Renal cortical epithelial cell (primary cell): ENCODE measurements at regions not wholly inside any gene's neighbourhood (a gene's known extent, or its start where the extent isn't known, plus 50 kb on each side); places are given as distances from the start of the nearest gene placed in this dataset.

Experiments used
- DNase-seq: peaks from one replicate; pipeline ENCODE4 v3.0.0-alpha.2; 2011; ENCODE audit warnings: low read depth

GRCh38 chr5:168031614-168032013, 259.8 kb upstream of the WWC1 start:
- DNase-seq = no peak

DNA sequence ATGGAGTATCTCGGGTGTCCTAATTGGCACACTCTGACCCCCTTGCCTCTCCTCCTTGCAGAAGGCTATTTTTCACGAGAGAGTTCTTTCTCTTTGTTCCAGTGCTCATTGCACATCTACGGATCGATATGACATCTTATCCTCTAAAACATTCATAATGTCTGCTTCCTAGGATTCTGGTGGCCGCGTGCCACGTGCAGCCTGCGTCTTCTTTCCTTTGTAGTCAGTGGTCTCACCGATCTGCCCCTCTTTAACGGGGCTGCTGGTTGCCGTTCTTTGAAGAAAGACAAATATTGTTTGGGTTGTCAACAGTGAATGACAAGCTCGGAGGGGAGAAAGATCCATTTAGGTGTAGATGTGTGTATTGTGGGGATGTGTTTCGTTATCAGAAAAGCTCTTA, 252.4 kb upstream of the WWC1 start:
- no peak for DNase-seq

- DNase-seq = no peak
Observed at GRCh38 chr5:168039566-168040248, 251.7 kb upstream of the WWC1 start.

DNA sequence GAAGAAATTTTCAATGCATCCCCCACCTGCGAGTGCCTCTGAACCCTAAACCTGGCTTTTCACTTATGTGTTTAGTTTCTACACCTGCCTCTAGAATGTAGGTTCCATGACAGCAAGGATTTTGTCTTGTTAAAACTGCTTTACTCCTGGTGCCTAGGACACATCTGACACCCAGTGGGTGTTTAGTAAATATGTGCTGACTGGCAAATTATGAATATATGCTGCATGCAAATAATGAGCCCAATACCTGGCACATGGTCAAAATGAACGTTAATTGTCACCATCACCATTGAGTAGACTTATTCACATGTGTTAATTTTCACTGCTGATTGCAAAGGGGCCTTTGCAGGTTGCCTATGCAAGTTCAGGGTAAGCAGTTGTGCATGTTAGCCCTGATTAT, 249.9 kb upstream of the WWC1 start:
- DNase-seq = no peak

DNA sequence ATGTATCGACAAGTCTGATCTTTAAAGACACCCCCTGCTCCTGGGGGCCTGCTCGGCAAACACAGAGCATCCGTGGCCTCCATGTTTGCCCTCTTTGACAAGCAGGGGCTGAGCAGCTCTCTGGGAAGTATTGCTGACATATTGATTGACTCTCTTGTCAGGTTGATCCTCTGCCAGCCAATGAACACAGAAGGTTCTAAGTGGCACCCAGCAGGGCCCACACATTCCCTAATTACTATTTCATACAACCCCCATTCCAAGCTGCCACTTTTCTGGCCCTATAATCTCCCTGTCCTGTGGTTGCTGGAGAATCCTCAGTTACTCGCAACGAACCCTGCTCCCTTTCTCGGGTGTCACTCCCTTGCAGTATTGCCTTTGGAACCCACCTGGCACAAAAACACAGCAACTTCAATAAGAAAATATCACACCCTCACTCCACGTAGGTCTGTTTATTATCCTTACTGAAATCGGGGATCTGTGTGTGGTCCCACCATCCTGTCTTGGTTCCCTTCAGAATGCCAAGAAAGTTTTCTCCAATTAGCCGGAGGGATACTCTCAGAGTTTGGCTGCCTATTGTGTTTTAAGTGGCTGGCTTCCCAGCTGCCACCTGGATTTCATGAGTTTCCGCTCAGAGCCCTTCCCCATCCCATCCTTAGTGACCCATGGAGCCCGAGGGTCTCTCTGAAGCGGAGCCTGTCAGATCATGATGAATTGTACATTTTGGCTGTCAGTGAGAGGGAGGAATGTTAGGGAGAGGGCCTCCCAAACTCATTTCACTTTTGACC, 249.0 kb upstream of the WWC1 start:
- no peak for DNase-seq

DNA sequence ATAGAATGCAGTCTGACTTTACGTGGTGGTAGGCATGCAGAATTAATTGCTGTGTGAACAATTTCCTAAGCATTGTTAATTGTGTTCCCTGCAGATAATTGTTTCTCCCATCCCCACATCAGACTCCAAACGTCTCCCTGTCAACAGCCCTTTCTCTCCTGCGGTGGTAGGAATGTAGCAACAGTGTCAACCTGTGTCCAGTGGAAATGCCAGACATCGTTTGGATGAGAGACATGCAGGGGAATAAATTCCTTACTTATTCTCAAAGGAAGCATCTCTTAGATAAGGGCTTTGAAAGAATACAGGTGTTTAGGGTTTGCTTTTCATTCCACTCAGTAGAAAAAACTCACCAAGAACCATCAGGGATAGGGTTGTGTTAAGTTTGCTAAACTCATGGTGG, 245.3 kb upstream of the WWC1 start:
- DNase-seq = no peak

GRCh38 chr5:168047043-168047668, 244.3 kb upstream of the WWC1 start:
- peak; percentile 67 for DNase-seq

DNA sequence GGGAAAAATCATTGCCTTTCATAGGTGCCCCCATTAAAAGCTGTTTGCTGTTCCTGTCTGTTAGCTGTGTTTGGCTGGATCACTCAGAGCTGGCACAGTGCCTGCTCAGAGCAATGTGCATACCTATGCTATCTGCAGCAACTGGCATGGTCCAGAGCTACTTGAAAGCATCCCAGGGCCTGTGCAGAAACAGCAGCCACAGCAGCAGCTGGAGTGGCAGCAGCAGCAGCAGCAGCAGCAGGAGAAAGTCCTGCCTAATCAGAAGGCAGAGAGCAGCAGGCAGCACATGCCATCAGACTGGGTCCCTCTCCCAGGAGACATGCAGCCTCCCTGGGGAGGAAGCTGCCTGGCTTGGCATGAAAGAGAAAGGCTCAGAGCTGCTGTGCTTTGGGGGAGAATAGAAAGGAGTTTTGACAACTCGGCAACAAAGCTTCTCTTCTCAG, 243.8 kb upstream of the WWC1 start:
- no peak for DNase-seq

GRCh38 chr5:168048486-168048885, 243.0 kb upstream of the WWC1 start:
- DNase-seq = no peak

DNA sequence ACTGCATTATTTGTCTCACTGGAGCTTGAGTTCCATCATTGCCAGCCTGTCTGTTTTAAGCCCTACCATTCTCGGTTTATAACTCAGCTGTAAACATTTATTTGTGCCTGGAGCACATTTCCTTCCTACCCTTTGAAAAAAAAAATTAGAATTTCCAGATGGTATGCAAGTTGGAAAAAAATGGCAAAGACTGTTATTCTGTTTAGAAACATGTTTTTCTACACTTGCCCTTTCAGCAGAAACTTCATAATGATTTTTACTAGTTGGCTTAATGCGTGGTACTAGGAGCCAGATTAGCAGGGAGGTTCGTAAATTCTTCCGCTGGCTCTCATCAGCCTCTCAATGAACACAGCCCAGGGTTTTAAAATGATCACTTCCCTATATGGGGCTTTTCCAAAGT, 238.8 kb upstream of the WWC1 start:
- DNase-seq = no peak

DNA sequence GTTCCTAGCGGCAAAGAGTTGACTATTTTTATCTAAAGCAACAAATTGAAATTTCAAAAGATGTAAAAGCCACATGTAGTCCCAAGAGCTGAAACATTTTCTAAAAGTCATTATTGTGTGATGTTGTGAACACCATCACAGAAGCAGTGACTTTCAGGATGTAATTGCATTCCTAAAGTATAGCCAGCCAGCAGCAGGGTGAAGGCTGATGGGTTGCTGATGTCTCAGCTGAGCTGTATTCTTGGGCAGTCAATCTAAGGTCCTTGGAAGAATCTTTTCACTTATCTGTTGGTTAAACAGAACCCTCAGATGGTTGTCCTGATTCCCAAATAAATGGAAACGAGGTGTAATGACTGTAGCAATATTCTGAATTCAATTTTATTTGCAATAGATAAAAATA, 237.4 kb upstream of the WWC1 start:
- DNase-seq = no peak

- no peak for DNase-seq
Observed at GRCh38 chr5:168055141-168055683, 236.2 kb upstream of the WWC1 start.

GRCh38 chr5:168055961-168056360, 235.5 kb upstream of the WWC1 start:
- no peak for DNase-seq

- no peak for DNase-seq
Observed at GRCh38 chr5:168056499-168057182, 234.8 kb upstream of the WWC1 start.

- DNase-seq = no peak
Observed at GRCh38 chr5:168057905-168058304, 233.5 kb upstream of the WWC1 start.

GRCh38 chr5:168059131-168059530, 232.3 kb upstream of the WWC1 start:
- no peak for DNase-seq

- no peak for DNase-seq
Observed at GRCh38 chr5:168062239-168062638, 229.2 kb upstream of the WWC1 start.

- DNase-seq = no peak
Observed at GRCh38 chr5:168064457-168064856, 227.0 kb upstream of the WWC1 start.

DNA sequence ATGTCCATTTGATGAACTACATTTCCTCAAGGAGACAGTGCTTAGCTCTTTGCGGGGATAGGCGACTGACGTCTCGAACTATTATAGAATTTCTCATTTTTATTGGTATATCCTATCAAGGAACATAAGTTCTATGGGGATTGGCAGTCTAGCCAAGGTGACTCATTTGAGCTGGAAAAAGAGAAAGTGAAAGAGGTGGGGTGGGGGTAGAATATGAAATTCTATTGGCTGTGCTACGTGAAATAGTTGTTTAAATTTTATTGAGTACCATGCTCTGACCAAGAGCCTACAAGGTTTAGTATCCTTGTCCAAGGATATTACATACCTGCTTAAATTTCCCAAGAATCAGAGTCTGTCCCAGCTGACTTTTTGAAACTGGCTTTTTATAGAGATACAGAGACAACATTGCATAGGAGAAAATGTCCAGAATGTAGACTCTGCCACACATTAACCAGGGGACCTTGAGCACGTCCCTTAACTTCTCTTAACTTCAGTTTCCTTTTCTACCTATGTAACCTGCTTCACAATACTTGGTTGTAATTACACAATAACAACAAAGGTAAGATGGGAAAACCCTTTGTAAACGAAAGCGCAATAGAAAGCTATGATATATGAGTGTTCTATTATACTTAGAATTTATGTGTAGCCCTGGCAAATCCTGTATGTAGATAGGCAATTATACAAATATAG, 226.4 kb upstream of the WWC1 start:
- no peak for DNase-seq

DNA sequence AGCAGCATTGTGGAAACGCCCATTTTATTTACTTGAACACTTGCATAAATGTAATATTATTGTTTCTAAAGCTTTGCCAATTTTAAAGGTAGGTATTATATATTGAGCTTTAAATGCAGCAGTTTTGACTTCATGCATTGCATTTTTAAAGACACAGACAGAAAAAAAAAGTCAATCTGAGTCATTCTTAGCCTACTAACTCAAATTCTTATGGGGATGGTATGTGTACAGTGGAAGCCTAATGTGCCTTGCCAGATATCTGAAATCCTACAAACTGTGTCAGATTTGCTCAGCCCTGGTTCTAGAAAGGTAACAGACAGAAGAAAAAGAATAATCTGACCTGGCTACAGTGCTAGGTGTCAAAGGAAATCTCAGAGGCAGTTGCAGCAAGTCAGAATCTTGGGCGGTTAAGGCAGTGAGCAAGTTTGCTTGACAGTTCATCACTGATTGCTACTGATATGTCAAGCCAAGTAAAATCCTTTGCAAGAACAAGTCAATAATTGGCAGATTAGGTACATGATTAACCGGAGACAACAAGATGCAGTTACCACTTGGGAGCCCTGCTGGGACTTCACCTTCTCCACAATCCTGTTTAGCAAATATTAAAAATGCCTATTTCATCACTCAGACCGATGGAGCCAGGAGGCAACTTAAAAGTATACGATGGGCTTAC, 224.8 kb upstream of the WWC1 start:
- peak; percentile 90 for DNase-seq

DNA sequence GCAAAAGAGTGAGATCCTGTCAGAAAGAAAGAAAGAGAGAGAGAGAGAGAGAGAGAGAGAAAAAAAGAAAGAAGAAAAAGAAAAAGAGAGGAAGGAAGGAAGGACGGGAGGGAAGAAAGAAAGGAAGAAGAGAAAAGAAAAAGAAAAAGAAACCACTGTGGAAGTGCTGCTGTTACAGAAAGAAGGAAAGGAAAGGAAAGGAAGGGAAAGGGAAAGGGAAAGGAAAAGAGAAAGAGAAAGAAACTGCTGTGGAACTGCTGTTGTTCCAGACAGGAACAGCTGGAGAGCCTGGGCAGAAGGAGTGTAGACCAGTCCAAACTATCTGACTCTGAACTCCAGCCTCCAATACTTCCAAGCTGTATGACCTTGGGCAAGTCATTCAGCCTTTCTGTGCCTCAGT, 220.7 kb upstream of the WWC1 start:
- no peak for DNase-seq
